ENCODE measurements at regions not wholly inside any gene's neighbourhood (a gene's known extent, or its start where the extent isn't known, plus 50 kb on each side); places are given as distances from the start of the nearest gene placed in this dataset.

DNA sequence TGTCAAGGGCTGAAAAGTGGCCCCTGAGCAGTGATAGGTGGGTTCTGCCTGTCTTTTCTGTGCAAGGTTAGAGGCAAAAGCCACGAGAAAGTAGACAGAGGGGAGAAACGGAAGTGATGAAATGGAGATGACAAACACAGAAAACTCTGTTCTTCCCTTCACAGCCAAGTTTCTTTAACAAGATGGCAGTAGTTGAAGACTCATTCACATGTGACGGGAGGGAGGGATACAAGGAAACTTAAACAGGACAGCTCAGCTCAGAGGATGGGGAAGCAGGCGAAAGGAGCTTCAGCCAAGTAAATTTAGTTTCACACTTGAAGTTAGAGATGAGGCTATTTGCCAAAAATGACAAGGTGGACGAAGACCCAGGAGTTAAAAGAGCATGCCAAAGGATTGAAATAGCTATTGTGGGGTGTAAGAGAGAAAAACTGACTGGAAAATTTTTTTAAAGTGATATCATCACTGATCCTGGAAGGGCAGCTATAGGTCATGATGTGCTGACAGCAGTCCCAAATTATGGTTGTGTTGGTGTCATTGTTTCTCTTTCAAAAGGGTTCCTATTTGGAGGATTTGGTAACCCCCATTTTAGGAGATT lies 347.9 kb downstream of the EFNB2 start:
- Histone ChIP-seq H3K9me3 (ENCODE audit: low read depth, low read length) (no peaks in the 10 kb centered on the region), H3K36me3 (ENCODE audit: insufficient read depth, low read length) (no peaks in the 10 kb centered on the region), H3K9ac (ENCODE audit: insufficient read length) (no peak overlapping the region), H3K4me3 (no peak overlapping the region), H3K27ac (no peak overlapping the region)
- TF ChIP-seq FOXP2 (optimal IDR thresholded peaks at IDR 0.05; ENCODE audit: control extremely low read depth, extremely low read length, insufficient read depth) (no peak), POLR2AphosphoS5 (IDR thresholded peaks at IDR 0.05; ENCODE audit: borderline replicate concordance, low read depth, low read length) (no peak)
- DNase-seq (ENCODE audit: low read depth, low spot score): no peak

DNA sequence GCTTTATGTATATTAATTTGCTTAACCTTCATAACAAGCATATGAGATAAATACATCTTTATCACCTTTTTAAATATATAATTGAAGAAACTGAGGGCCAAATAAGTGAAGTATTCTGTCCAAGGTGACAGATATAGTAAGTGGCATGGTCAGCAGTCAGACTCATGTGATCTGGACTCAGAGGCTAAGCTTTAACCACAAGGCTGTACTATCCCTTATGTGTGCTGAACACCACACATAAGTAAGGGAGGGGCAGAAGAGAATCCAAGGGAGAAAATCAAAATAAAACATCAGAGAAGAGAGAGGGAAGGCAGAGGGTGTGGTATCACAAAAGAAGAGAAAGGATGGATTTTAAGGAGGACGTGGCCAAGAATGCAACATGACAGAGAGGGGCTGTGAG lies 348.4 kb downstream of the EFNB2 start:
- no peak for DNase-seq (ENCODE audit: low read depth, low spot score)
- Histone ChIP-seq H3K9me3 (ENCODE audit: low read depth, low read length) (no peaks in the 10 kb centered on the region), H3K27ac (no peak overlapping the region), H3K36me3 (ENCODE audit: insufficient read depth, low read length) (no peaks in the 10 kb centered on the region), H3K9ac (ENCODE audit: insufficient read length) (no peak overlapping the region), H3K4me3 (no peak overlapping the region)
- TF ChIP-seq EZH2 (IDR thresholded peaks at IDR 0.05): no peak
- no peak for TF ChIP-seq POLR2AphosphoS5 (IDR thresholded peaks at IDR 0.05; ENCODE audit: borderline replicate concordance, low read depth, low read length)
- TF ChIP-seq FOXP2 (optimal IDR thresholded peaks at IDR 0.05; ENCODE audit: control extremely low read depth, extremely low read length, insufficient read depth): no peak

DNA sequence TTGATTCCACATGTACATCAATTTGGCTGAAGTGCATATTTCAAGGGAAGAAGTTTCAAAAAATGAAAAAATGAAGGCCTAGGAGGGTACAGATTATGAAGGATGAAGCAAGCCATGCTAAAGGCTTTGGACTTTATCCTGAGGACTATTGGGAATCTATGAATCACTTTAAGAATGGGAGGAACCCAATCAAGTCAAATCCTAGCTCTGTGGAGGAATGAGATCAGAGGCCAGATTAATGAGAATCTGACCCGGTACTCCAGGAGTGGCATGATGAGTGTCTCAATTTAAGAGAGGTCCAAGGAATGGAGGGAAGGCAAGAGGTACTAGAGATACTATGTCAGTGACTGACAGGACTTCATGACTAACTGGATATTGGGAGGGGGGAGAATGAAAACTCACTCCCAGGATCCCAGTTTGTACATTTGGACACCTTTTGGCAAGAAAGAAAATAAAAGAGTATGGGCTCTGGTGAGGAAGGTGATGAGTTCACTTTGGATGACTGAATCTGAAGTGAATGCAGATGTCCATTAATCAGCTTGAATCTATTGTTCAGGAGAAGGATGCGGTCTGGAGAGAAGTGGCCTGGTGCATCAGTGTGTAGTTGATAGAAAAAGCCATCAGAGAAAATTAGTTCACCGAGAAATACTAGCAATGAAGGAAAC lies 349.0 kb downstream of the EFNB2 start:
- Histone ChIP-seq H3K4me3 (no peak overlapping the region), H3K27ac (no peak overlapping the region), H3K36me3 (ENCODE audit: insufficient read depth, low read length) (no peaks in the 10 kb centered on the region), H3K9me3 (ENCODE audit: low read depth, low read length) (no peaks in the 10 kb centered on the region), H3K9ac (ENCODE audit: insufficient read length) (no peak overlapping the region)
- no peak for DNase-seq (ENCODE audit: low read depth, low spot score)
- TF ChIP-seq POLR2AphosphoS5 (IDR thresholded peaks at IDR 0.05; ENCODE audit: borderline replicate concordance, low read depth, low read length) (no peak), EZH2 (IDR thresholded peaks at IDR 0.05) (no peak), FOXP2 (optimal IDR thresholded peaks at IDR 0.05; ENCODE audit: control extremely low read depth, extremely low read length, insufficient read depth) (no peak)

DNA sequence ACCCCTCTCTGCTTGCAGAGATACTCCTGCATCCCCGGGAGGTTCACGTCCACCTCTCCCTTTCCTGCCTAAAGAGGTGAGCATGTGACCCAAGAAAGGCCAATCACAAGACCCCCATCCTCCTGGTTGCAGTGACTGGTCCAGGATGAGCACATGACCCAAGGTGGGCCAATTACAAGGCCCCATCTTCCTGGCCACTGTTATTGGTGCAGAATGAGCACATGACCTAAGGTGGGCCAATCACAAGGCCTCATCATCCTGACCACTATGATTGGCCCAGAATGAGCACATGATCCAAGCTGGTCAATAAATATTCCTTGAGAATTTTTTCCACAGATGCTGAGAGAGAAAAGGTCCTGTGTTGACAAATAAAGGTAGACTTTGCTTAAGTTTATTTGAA lies 350.7 kb downstream of the EFNB2 start:
- TF ChIP-seq EZH2 (IDR thresholded peaks at IDR 0.05): no peak
- no peak for TF ChIP-seq FOXP2 (optimal IDR thresholded peaks at IDR 0.05; ENCODE audit: control extremely low read depth, extremely low read length, insufficient read depth)
- no peak for TF ChIP-seq POLR2AphosphoS5 (IDR thresholded peaks at IDR 0.05; ENCODE audit: borderline replicate concordance, low read depth, low read length)
- DNase-seq (ENCODE audit: low read depth, low spot score): no peak
- no peak overlapping the region for H3K4me3 ChIP-seq
- no peaks in the 10 kb centered on the region for H3K9me3 ChIP-seq (ENCODE audit: low read depth, low read length)
- H3K9ac ChIP-seq (ENCODE audit: insufficient read length): no peak overlapping the region
- no peak overlapping the region for H3K27ac ChIP-seq
- H3K36me3 ChIP-seq (ENCODE audit: insufficient read depth, low read length): no peaks in the 10 kb centered on the region

DNA sequence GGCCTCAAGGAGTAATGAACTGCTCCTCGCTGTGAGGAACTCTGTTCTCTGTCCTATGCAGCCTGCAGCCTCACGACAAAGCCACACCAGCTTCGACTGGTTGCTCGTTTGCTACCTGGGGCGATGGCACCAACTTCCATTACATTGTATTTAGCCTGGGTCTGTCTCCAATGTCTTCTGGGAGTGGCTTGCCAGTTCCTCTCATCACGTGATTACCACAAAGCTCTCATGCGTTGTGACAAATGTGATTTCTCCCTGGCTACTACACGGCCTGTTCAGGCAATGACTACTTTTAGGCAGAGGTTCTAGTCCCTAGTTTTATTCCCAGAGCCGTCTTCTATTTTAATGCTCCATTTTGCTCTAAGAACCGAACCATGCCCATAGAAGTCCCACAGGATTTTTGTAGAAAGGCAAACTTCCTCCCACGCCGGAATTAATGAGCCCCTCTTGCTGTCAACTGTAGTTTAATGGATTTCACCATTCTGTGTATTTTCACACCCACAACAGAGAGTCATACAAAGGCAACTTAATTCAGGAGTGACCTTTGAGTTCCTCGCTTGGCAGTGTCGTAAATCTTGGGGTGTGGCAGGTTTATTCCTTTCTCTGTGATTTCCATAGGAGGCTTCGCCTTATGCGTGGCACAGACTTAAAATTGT lies 351.9 kb downstream of the EFNB2 start:
- DNase-seq (ENCODE audit: low read depth, low spot score): no peak
- Histone ChIP-seq H3K27ac (no peak overlapping the region), H3K4me3 (no peak overlapping the region), H3K9me3 (ENCODE audit: low read depth, low read length) (no peaks in the 10 kb centered on the region), H3K9ac (ENCODE audit: insufficient read length) (no peak overlapping the region), H3K36me3 (ENCODE audit: insufficient read depth, low read length) (no peaks in the 10 kb centered on the region)
- no peak for TF ChIP-seq EZH2 (IDR thresholded peaks at IDR 0.05)
- no peak for TF ChIP-seq POLR2AphosphoS5 (IDR thresholded peaks at IDR 0.05; ENCODE audit: borderline replicate concordance, low read depth, low read length)
- no peak for TF ChIP-seq FOXP2 (optimal IDR thresholded peaks at IDR 0.05; ENCODE audit: control extremely low read depth, extremely low read length, insufficient read depth)

DNA sequence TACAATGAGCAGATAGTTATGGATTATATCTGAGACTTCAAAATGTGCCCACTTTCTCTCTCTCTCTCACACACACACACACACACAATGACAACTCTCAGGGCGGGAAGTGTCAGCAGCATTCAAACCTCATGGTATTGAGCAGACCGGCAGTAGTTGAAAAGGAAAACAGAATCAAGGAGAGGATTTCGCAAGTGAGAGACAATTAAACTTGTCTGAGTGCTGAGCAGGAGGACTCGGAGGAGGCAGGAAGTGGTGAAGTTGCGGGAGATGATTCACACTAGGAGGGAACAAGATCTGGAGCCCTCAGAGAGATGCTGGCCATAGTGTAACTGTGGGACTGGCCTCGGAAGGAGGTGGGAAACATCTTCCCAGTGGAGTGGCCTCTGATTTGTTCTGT lies 353.1 kb downstream of the EFNB2 start:
- Histone ChIP-seq H3K36me3 (ENCODE audit: insufficient read depth, low read length) (no peaks in the 10 kb centered on the region), H3K4me3 (no peak overlapping the region), H3K27ac (no peak overlapping the region), H3K9ac (ENCODE audit: insufficient read length) (no peak overlapping the region), H3K9me3 (ENCODE audit: low read depth, low read length) (no peaks in the 10 kb centered on the region)
- TF ChIP-seq EZH2 (IDR thresholded peaks at IDR 0.05): no peak
- no peak for TF ChIP-seq FOXP2 (optimal IDR thresholded peaks at IDR 0.05; ENCODE audit: control extremely low read depth, extremely low read length, insufficient read depth)
- TF ChIP-seq POLR2AphosphoS5 (IDR thresholded peaks at IDR 0.05; ENCODE audit: borderline replicate concordance, low read depth, low read length): no peak
- no peak for DNase-seq (ENCODE audit: low read depth, low spot score)

DNA sequence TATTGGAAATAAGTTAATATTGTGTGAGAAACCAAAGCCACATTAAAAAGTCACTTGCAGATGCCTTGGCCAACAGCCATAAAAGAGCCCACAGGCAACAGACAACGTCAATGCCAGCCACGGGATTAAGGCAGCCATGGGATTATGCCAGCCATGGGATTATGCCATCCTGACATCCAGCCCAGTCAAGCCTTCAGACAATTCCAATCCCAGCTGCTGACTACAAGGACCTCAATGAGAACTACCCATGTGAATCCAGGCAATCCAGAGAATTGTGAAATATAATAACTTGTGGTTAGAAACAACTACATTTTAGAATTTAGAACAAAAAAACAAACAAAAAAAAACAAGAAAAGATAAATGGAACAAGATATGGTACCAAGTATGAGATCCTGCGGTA lies 356.6 kb downstream of the EFNB2 start:
- Histone ChIP-seq H3K9me3 (ENCODE audit: low read depth, low read length) (no peaks in the 10 kb centered on the region), H3K27ac (no peak overlapping the region), H3K36me3 (ENCODE audit: insufficient read depth, low read length) (no peaks in the 10 kb centered on the region), H3K9ac (ENCODE audit: insufficient read length) (no peak overlapping the region), H3K4me3 (no peak overlapping the region)
- TF ChIP-seq FOXP2 (optimal IDR thresholded peaks at IDR 0.05; ENCODE audit: control extremely low read depth, extremely low read length, insufficient read depth): no peak
- TF ChIP-seq EZH2 (IDR thresholded peaks at IDR 0.05): no peak
- TF ChIP-seq POLR2AphosphoS5 (IDR thresholded peaks at IDR 0.05; ENCODE audit: borderline replicate concordance, low read depth, low read length): no peak
- DNase-seq (ENCODE audit: low read depth, low spot score): no peak

DNA sequence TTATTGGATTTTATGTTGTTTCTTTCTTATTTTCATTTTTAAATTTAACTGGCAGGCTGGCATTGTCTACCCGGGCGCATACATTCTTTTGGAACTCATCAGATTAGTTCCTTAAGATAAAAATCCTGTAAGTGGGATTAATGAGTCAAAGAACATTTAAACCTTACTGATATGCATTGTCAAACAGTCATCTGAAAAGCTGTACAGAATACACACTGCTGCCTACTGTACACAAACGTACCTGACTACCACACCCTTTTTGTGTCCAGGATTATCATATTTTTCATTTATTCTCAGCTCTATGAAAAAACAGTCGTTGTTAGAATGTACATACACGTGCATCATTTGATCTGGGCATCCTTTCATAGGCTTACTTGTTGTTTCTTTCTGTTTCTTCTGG lies 358.3 kb downstream of the EFNB2 start:
- Histone ChIP-seq H3K36me3 (ENCODE audit: insufficient read depth, low read length) (no peaks in the 10 kb centered on the region), H3K9ac (ENCODE audit: insufficient read length) (no peak overlapping the region), H3K27ac (no peak overlapping the region), H3K4me3 (no peak overlapping the region), H3K9me3 (ENCODE audit: low read depth, low read length) (no peaks in the 10 kb centered on the region)
- TF ChIP-seq FOXP2 (optimal IDR thresholded peaks at IDR 0.05; ENCODE audit: control extremely low read depth, extremely low read length, insufficient read depth) (no peak), POLR2AphosphoS5 (IDR thresholded peaks at IDR 0.05; ENCODE audit: borderline replicate concordance, low read depth, low read length) (no peak), EZH2 (IDR thresholded peaks at IDR 0.05) (no peak)
- DNase-seq (ENCODE audit: low read depth, low spot score): no peak

Data from SK-N-MC (cell line).